ENCODE measurements at regions not wholly inside any gene's neighbourhood (a gene's known extent, or its start where the extent isn't known, plus 50 kb on each side); places are given as distances from the start of the nearest gene placed in this dataset.

GRCh38 chr3:94459167-94459566 is 396.3 kb downstream of the NSUN3 start:
- TF ChIP-seq, protein P1, sequence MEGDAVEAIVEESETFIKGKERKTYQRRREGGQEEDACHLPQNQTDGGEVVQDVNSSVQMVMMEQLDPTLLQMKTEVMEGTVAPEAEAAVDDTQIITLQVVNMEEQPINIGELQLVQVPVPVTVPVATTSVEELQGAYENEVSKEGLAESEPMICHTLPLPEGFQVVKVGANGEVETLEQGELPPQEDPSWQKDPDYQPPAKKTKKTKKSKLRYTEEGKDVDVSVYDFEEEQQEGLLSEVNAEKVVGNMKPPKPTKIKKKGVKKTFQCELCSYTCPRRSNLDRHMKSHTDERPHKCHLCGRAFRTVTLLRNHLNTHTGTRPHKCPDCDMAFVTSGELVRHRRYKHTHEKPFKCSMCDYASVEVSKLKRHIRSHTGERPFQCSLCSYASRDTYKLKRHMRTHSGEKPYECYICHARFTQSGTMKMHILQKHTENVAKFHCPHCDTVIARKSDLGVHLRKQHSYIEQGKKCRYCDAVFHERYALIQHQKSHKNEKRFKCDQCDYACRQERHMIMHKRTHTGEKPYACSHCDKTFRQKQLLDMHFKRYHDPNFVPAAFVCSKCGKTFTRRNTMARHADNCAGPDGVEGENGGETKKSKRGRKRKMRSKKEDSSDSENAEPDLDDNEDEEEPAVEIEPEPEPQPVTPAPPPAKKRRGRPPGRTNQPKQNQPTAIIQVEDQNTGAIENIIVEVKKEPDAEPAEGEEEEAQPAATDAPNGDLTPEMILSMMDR (IDR thresholded peaks at IDR 0.05) = no peak
- TF ChIP-seq POLR2A (IDR thresholded peaks at IDR 0.05) = no peak
- no peak for DNase-seq
- no peaks in the 10 kb centered on the region for H3K4me1 ChIP-seq
- intact Hi-C loops (cut with DNase I) = no loop called here
- no peak overlapping the region for H3K4me3 ChIP-seq (replicated peaks in 1 of 3)
- no peaks in the 10 kb centered on the region for H3K27me3 ChIP-seq
- H3K36me3 ChIP-seq = no peaks in the 10 kb centered on the region
- 83 to 87% methylated on average over 1 of the region's 1 CpG for WGBS, 2 donors
- no peak overlapping the region for H3K27ac ChIP-seq
- no peaks in the 10 kb centered on the region for H3K9me3 ChIP-seq

GRCh38 chr3:94460931-94461330 is 398.1 kb downstream of the NSUN3 start:
- H3K27ac ChIP-seq = no peak overlapping the region
- intact Hi-C loops (cut with DNase I) = no loop called here
- H3K27me3 ChIP-seq = no peaks in the 10 kb centered on the region
- TF ChIP-seq, protein P1 (IDR thresholded peaks at IDR 0.05) = no peak
- no peak for TF ChIP-seq POLR2A (IDR thresholded peaks at IDR 0.05)
- H3K4me1 ChIP-seq = no peaks in the 10 kb centered on the region
- H3K9me3 ChIP-seq = no peaks in the 10 kb centered on the region
- 76 to 79% methylated on average over 3 of the region's 3 CpGs for WGBS, 2 donors
- DNase-seq = no peak
- no peaks in the 10 kb centered on the region for H3K36me3 ChIP-seq
- no peak overlapping the region for H3K4me3 ChIP-seq (replicated peaks in 1 of 3)

- no peak for TF ChIP-seq POLR2A (IDR thresholded peaks at IDR 0.05)
- TF ChIP-seq, protein P1 (IDR thresholded peaks at IDR 0.05) = no peak
- Histone ChIP-seq H3K4me1 (no peaks in the 10 kb centered on the region), H3K4me3 (replicated peaks in 1 of 3) (no peak overlapping the region), H3K27me3 (no peaks in the 10 kb centered on the region), H3K36me3 (no peaks in the 10 kb centered on the region), H3K27ac (no peak overlapping the region), H3K9me3 (no peaks in the 10 kb centered on the region)
- WGBS, 2 donors = 18 to 30% methylated on average over 2 of the region's 2 CpGs
- DNase-seq = no peak
- intact Hi-C loops (cut with DNase I) = no loop called here
These were observed 400.1 kb downstream of the NSUN3 start for GRCh38 chr3:94462931-94463330.

GRCh38 chr3:94472511-94472910 is 409.6 kb downstream of the NSUN3 start:
- intact Hi-C loops (cut with DNase I) = no loop called here
- TF ChIP-seq, protein P1 (IDR thresholded peaks at IDR 0.05) = no peak
- no peak for TF ChIP-seq POLR2A (IDR thresholded peaks at IDR 0.05)
- H3K27me3 ChIP-seq = no peaks in the 10 kb centered on the region
- no peak overlapping the region for H3K4me3 ChIP-seq (replicated peaks in 1 of 3)
- H3K36me3 ChIP-seq = no peaks in the 10 kb centered on the region
- no peaks in the 10 kb centered on the region for H3K4me1 ChIP-seq
- H3K27ac ChIP-seq = no peak overlapping the region
- no peak for DNase-seq
- no peaks in the 10 kb centered on the region for H3K9me3 ChIP-seq

GRCh38 chr3:94481226-94481898 is 418.5 kb downstream of the NSUN3 start:
- intact Hi-C loops (cut with DNase I) = no loop called here
- Histone ChIP-seq H3K36me3 (no peaks in the 10 kb centered on the region), H3K4me3 (replicated peaks in 1 of 3) (no peak overlapping the region), H3K9me3 (no peaks in the 10 kb centered on the region), H3K4me1 (no peaks in the 10 kb centered on the region), H3K27me3 (no peaks in the 10 kb centered on the region), H3K27ac (no peak overlapping the region)
- no peak for DNase-seq
- 68 to 79% methylated on average over 3 of the region's 3 CpGs for WGBS, 2 donors
- no peak for TF ChIP-seq POLR2A (IDR thresholded peaks at IDR 0.05)
- TF ChIP-seq, protein P1 (IDR thresholded peaks at IDR 0.05) = no peak
